ENCODE measurements at regions not wholly inside any gene's neighbourhood (a gene's known extent, or its start where the extent isn't known, plus 50 kb on each side); places are given as distances from the start of the nearest gene placed in this dataset.

DNA sequence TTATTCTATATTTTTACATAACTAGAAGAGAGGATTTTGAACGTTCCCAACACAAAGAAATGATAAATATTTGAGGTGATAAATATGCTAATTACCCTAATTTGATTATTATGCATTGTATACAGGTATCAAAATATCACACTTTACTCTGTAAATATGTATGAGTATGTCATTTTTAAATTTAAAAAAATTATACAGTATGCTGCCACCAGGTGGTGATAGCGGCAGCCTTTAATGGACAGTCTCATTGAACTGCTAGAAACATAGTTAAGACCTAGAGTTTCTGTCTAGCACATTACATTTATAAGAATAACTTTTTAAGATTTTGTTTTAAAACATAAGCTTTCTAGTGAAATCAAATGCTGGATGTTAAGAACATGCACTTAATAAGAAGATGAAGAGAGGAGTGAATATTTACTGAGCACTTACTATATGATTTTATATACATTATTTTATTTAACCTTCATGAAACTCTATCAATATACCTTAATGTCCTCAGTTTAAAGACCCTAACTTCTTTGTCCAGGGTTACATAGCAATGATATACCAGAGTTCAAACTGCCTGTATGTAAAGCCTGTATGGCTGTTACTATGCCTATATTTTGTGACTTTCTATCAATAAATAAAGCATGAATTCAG is 207.1 kb downstream of the NUF2 start:
- H3K79me2 ChIP-seq (ENCODE audit: insufficient read depth, low read length) = no peaks in the 10 kb centered on the region
- no peak overlapping the region for H3K4me2 ChIP-seq (ENCODE audit: low read length)
- no peak overlapping the region for H2AFZ ChIP-seq (ENCODE audit: low read depth, low read length)
- Mint-ChIP-seq H3K4me3 (ENCODE audit: unreplicated experiment) (no peak overlapping the region), H3K4me1 (ENCODE audit: low read depth, unreplicated experiment) (no peaks in the 10 kb centered on the region), H3K27ac (ENCODE audit: unreplicated experiment) (no peak overlapping the region), H3K27me3 (ENCODE audit: low read depth, unreplicated experiment) (peaks cover 9% of the 10 kb centered on the region), H3K36me3 (ENCODE audit: low read depth, unreplicated experiment) (no peaks in the 10 kb centered on the region), H3K9me3 (ENCODE audit: unreplicated experiment) (no peaks in the 10 kb centered on the region)
- no peak overlapping the region for H3K27ac ChIP-seq (ENCODE audit: low read depth, low read length)
- no peak overlapping the region for H3K4me3 ChIP-seq (ENCODE audit: insufficient read depth, low read depth, low read length)
- H3K27me3 ChIP-seq (ENCODE audit: insufficient read depth, low read length) = no peaks in the 10 kb centered on the region
- H3K9me3 ChIP-seq (ENCODE audit: insufficient read depth, low read depth, low read length) = no peaks in the 10 kb centered on the region
- DNase-seq (ENCODE audit: low read depth) (peak; percentile 0), FAIRE-seq (no peak)
- TF ChIP-seq, protein P1, sequence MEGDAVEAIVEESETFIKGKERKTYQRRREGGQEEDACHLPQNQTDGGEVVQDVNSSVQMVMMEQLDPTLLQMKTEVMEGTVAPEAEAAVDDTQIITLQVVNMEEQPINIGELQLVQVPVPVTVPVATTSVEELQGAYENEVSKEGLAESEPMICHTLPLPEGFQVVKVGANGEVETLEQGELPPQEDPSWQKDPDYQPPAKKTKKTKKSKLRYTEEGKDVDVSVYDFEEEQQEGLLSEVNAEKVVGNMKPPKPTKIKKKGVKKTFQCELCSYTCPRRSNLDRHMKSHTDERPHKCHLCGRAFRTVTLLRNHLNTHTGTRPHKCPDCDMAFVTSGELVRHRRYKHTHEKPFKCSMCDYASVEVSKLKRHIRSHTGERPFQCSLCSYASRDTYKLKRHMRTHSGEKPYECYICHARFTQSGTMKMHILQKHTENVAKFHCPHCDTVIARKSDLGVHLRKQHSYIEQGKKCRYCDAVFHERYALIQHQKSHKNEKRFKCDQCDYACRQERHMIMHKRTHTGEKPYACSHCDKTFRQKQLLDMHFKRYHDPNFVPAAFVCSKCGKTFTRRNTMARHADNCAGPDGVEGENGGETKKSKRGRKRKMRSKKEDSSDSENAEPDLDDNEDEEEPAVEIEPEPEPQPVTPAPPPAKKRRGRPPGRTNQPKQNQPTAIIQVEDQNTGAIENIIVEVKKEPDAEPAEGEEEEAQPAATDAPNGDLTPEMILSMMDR (IDR thresholded peaks at IDR 0.05; ENCODE audit: insufficient read depth, low read depth, low read length) = peak; percentile 59
- no peak for TF ChIP-seq EZH2 (IDR thresholded peaks at IDR 0.05; ENCODE audit: insufficient read depth, low read length)
- H3K36me3 ChIP-seq (ENCODE audit: insufficient read depth, low read length) = no peaks in the 10 kb centered on the region
- H3K9ac ChIP-seq (ENCODE audit: low read length) = no peak overlapping the region
- no peaks in the 10 kb centered on the region for H3K4me1 ChIP-seq (ENCODE audit: insufficient read depth, low read length)
- H4K20me1 ChIP-seq (ENCODE audit: insufficient read depth, low read length) = no peaks in the 10 kb centered on the region

DNA sequence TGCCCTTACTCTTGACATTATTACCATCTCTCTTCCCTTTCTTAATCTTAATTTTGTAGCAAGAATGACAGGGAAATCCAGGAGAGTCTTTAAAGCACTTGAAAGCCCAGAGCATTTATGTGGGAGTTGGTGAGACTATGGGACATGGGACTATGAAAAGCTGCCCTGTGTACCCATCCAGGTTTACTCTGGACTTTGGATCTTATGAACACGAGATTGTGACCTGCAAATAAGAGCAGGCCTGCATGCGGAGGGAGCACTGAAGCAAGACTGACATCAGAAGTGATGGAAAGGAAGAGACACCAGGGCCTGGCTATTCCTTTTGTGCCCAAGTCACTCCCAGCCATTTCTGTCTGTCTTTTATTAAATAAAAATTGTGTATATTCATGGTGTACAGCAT is 209.6 kb downstream of the NUF2 start:
- no peaks in the 10 kb centered on the region for H3K4me1 ChIP-seq (ENCODE audit: insufficient read depth, low read length)
- no peaks in the 10 kb centered on the region for H3K27me3 ChIP-seq (ENCODE audit: insufficient read depth, low read length)
- no peak overlapping the region for H3K9ac ChIP-seq (ENCODE audit: low read length)
- no peaks in the 10 kb centered on the region for H3K36me3 ChIP-seq (ENCODE audit: insufficient read depth, low read length)
- no peak overlapping the region for H3K4me3 ChIP-seq (ENCODE audit: insufficient read depth, low read depth, low read length)
- no peak overlapping the region for H2AFZ ChIP-seq (ENCODE audit: low read depth, low read length)
- TF ChIP-seq EZH2 (IDR thresholded peaks at IDR 0.05; ENCODE audit: insufficient read depth, low read length) = no peak
- TF ChIP-seq, protein P1 (IDR thresholded peaks at IDR 0.05; ENCODE audit: insufficient read depth, low read depth, low read length) = no peak
- H3K9me3 Mint-ChIP-seq (ENCODE audit: unreplicated experiment) = no peaks in the 10 kb centered on the region
- H3K36me3 Mint-ChIP-seq (ENCODE audit: low read depth, unreplicated experiment) = no peaks in the 10 kb centered on the region
- H3K27ac Mint-ChIP-seq (ENCODE audit: unreplicated experiment) = no peak overlapping the region
- H3K27ac ChIP-seq (ENCODE audit: low read depth, low read length) = no peak overlapping the region
- DNase-seq (ENCODE audit: low read depth) (no peak), FAIRE-seq (no peak)
- no peaks in the 10 kb centered on the region for H4K20me1 ChIP-seq (ENCODE audit: insufficient read depth, low read length)
- no peaks in the 10 kb centered on the region for H3K4me1 Mint-ChIP-seq (ENCODE audit: low read depth, unreplicated experiment)
- no peak overlapping the region for H3K4me2 ChIP-seq (ENCODE audit: low read length)
- no peaks in the 10 kb centered on the region for H3K9me3 ChIP-seq (ENCODE audit: insufficient read depth, low read depth, low read length)
- no peak overlapping the region for H3K4me3 Mint-ChIP-seq (ENCODE audit: unreplicated experiment)
- H3K27me3 Mint-ChIP-seq (ENCODE audit: low read depth, unreplicated experiment) = peaks cover 9% of the 10 kb centered on the region
- no peaks in the 10 kb centered on the region for H3K79me2 ChIP-seq (ENCODE audit: insufficient read depth, low read length)

DNA sequence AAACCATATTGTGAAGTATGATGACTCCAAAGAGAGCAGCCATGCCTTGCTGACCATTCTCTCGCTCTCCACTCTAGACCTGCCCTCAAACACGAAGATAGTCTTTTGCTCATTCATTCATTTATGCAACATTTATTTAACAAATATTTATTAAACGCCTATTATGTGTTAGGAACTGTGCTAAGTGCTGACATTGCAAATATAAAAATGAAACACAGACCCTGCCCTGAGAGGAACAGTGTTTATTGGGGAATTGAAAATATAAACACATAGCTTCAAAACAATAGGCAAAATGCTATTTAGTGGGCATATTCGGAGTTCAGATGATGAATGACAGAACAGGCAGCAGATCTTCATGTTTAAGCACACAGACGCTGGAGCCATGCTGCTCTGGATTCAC is 213.6 kb downstream of the NUF2 start:
- H3K27me3 Mint-ChIP-seq (ENCODE audit: low read depth, unreplicated experiment) = peaks cover 12% of the 10 kb centered on the region
- H3K36me3 Mint-ChIP-seq (ENCODE audit: low read depth, unreplicated experiment) = no peaks in the 10 kb centered on the region
- H3K27ac ChIP-seq (ENCODE audit: low read depth, low read length) = no peak overlapping the region
- H3K79me2 ChIP-seq (ENCODE audit: insufficient read depth, low read length) = no peaks in the 10 kb centered on the region
- no peaks in the 10 kb centered on the region for H3K36me3 ChIP-seq (ENCODE audit: insufficient read depth, low read length)
- no peaks in the 10 kb centered on the region for H4K20me1 ChIP-seq (ENCODE audit: insufficient read depth, low read length)
- no peak overlapping the region for H3K4me3 ChIP-seq (ENCODE audit: insufficient read depth, low read depth, low read length)
- H3K9me3 Mint-ChIP-seq (ENCODE audit: unreplicated experiment) = no peaks in the 10 kb centered on the region
- TF ChIP-seq EZH2 (IDR thresholded peaks at IDR 0.05; ENCODE audit: insufficient read depth, low read length) = no peak
- TF ChIP-seq, protein P1 (IDR thresholded peaks at IDR 0.05; ENCODE audit: insufficient read depth, low read depth, low read length) = no peak
- H3K4me2 ChIP-seq (ENCODE audit: low read length) = no peak overlapping the region
- no peaks in the 10 kb centered on the region for H3K9me3 ChIP-seq (ENCODE audit: insufficient read depth, low read depth, low read length)
- H3K27ac Mint-ChIP-seq (ENCODE audit: unreplicated experiment) = no peak overlapping the region
- H3K4me3 Mint-ChIP-seq (ENCODE audit: unreplicated experiment) = no peak overlapping the region
- no peak overlapping the region for H3K9ac ChIP-seq (ENCODE audit: low read length)
- no peaks in the 10 kb centered on the region for H3K4me1 Mint-ChIP-seq (ENCODE audit: low read depth, unreplicated experiment)
- no peak overlapping the region for H2AFZ ChIP-seq (ENCODE audit: low read depth, low read length)
- peaks cover 3% of the 10 kb centered on the region for H3K27me3 ChIP-seq (ENCODE audit: insufficient read depth, low read length)
- DNase-seq (ENCODE audit: low read depth) = no peak
- FAIRE-seq = no peak
- H3K4me1 ChIP-seq (ENCODE audit: insufficient read depth, low read length) = no peaks in the 10 kb centered on the region

All from astrocyte (in vitro differentiated cells and primary cell).